Activated naive CD8-positive, alpha-beta T cell treated with anti-CD3 and anti-CD28 coated beads, Interleukin-2, amount 10 ng/mL, durations not matched to agents 7 days and 5 days (primary cell): ENCODE measurements at regions not wholly inside any gene's neighbourhood (a gene's known extent, or its start where the extent isn't known, plus 50 kb on each side); places are given as distances from the start of the nearest gene placed in this dataset.

Source experiments
- ATAC-seq: fragments of 150-1000 bp; cut with Tn5 transposase; one replicate; pipeline ENCODE4 v1.10.0; 2021; ENCODE audit warnings: low read depth, moderate library complexity
- POLR2A ChIA-PET: fragments of 350-600 bp; sonication (Branson Sonifier 250); formaldehyde crosslinking; loops from one replicate; lab custom pipeline; 2021; ENCODE audit warnings: antibody characterized with exemption; lab: Charles Lee
- DNase-seq: peaks from one replicate; pipeline ENCODE4 v3.0.0; 2021
- H3K27ac Mint-ChIP-seq: one replicate; pipeline ENCODE4 v1.8.0; 2022; ENCODE audit warnings: mild to moderate bottlenecking, mixed read lengths
- H3K27me3 Mint-ChIP-seq: one replicate; pipeline ENCODE4 v1.8.0; 2022; ENCODE audit warnings: mild to moderate bottlenecking, moderate library complexity, mixed read lengths
- H3K36me3 Mint-ChIP-seq: one replicate; pipeline ENCODE4 v1.8.0; 2021; ENCODE audit warnings: mild to moderate bottlenecking, mixed read lengths
- H3K4me1 Mint-ChIP-seq: one replicate; pipeline ENCODE4 v1.8.0; 2021; ENCODE audit warnings: mixed read lengths
- H3K4me3 Mint-ChIP-seq: one replicate; pipeline ENCODE4 v1.8.0; 2022; ENCODE audit warnings: mild to moderate bottlenecking, moderate library complexity, mixed read lengths
- H3K9me3 Mint-ChIP-seq: one replicate; pipeline ENCODE4 v1.8.0; 2021; ENCODE audit warnings: mixed read lengths

- Mint-ChIP-seq H3K27me3 (peaks cover 42% of the 10 kb centered on the region), H3K36me3 (no peaks in the 10 kb centered on the region), H3K4me1 (peaks cover 3% of the 10 kb centered on the region), H3K4me3 (no peak overlapping the region), H3K27ac (no peak overlapping the region), H3K9me3 (peaks cover 2% of the 10 kb centered on the region)
- POLR2A ChIA-PET: no interaction called here
- no peak for ATAC-seq
- no peak for DNase-seq
Observed at GRCh38 chr2:128401680-128402079, 83.0 kb upstream of the HS6ST1 start.

GRCh38 chr2:128402911-128403670 is 84.4 kb upstream of the HS6ST1 start:
- Mint-ChIP-seq H3K4me3 (no peak overlapping the region), H3K4me1 (peaks cover 3% of the 10 kb centered on the region), H3K9me3 (peaks cover 2% of the 10 kb centered on the region), H3K27ac (no peak overlapping the region), H3K27me3 (peaks cover 40% of the 10 kb centered on the region), H3K36me3 (no peaks in the 10 kb centered on the region)
- DNase-seq: no peak
- POLR2A ChIA-PET: no interaction called here
- ATAC-seq: no peak

- POLR2A ChIA-PET: no interaction called here
- Mint-ChIP-seq H3K36me3 (no peaks in the 10 kb centered on the region), H3K27ac (no peak overlapping the region), H3K4me3 (no peak overlapping the region), H3K9me3 (peaks cover 2% of the 10 kb centered on the region), H3K27me3 (peaks cover 36% of the 10 kb centered on the region), H3K4me1 (peaks cover 3% of the 10 kb centered on the region)
- ATAC-seq: no peak
- no peak for DNase-seq
Observed at GRCh38 chr2:128403814-128404708, 85.4 kb upstream of the HS6ST1 start.

GRCh38 chr2:128404709-128405466 is 86.2 kb upstream of the HS6ST1 start:
- Mint-ChIP-seq H3K27me3 (peaks cover 29% of the 10 kb centered on the region), H3K27ac (no peak overlapping the region), H3K4me3 (no peak overlapping the region)

GRCh38 chr2:128405467-128405900 is 86.8 kb upstream of the HS6ST1 start:
- H3K4me1 Mint-ChIP-seq: peaks cover under 1% of the 10 kb centered on the region
- ATAC-seq (no peak), DNase-seq (no peak)
- H3K27me3 Mint-ChIP-seq: peaks cover 26% of the 10 kb centered on the region
- POLR2A ChIA-PET: no interaction called here
- H3K4me3 Mint-ChIP-seq: no peak overlapping the region
- H3K9me3 Mint-ChIP-seq: peaks cover under 1% of the 10 kb centered on the region
- H3K36me3 Mint-ChIP-seq: no peaks in the 10 kb centered on the region
- H3K27ac Mint-ChIP-seq: no peak overlapping the region

More at GRCh38 chr2:128404709-128405466, 86.2 kb upstream of the HS6ST1 start:
- POLR2A ChIA-PET: no interaction called here
- peaks cover 2% of the 10 kb centered on the region for H3K4me1 Mint-ChIP-seq
- H3K9me3 Mint-ChIP-seq: peaks cover 2% of the 10 kb centered on the region
- H3K36me3 Mint-ChIP-seq: no peaks in the 10 kb centered on the region
- no peak for ATAC-seq
- DNase-seq: no peak

GRCh38 chr2:128405981-128406613 is 87.4 kb upstream of the HS6ST1 start:
- DNase-seq: no peak

GRCh38 chr2:128406736-128407554 is 88.3 kb upstream of the HS6ST1 start:
- no peaks in the 10 kb centered on the region for H3K9me3 Mint-ChIP-seq
- peaks cover 17% of the 10 kb centered on the region for H3K27me3 Mint-ChIP-seq
- H3K27ac Mint-ChIP-seq: no peak overlapping the region
- no peaks in the 10 kb centered on the region for H3K36me3 Mint-ChIP-seq
- ATAC-seq: no peak
- POLR2A ChIA-PET: no interaction called here
- no peak overlapping the region for H3K4me3 Mint-ChIP-seq
- no peaks in the 10 kb centered on the region for H3K4me1 Mint-ChIP-seq
- DNase-seq: no peak

More at GRCh38 chr2:128405981-128406613, 87.4 kb upstream of the HS6ST1 start:
- H3K9me3 Mint-ChIP-seq: no peaks in the 10 kb centered on the region
- POLR2A ChIA-PET: no interaction called here
- no peak for ATAC-seq
- H3K27me3 Mint-ChIP-seq: peaks cover 20% of the 10 kb centered on the region
- H3K36me3 Mint-ChIP-seq: no peaks in the 10 kb centered on the region
- no peaks in the 10 kb centered on the region for H3K4me1 Mint-ChIP-seq
- no peak overlapping the region for H3K4me3 Mint-ChIP-seq
- H3K27ac Mint-ChIP-seq: no peak overlapping the region

- Mint-ChIP-seq H3K9me3 (no peaks in the 10 kb centered on the region), H3K27ac (no peak overlapping the region), H3K36me3 (no peaks in the 10 kb centered on the region), H3K27me3 (peaks cover 9% of the 10 kb centered on the region), H3K4me3 (no peak overlapping the region), H3K4me1 (no peaks in the 10 kb centered on the region)
- ATAC-seq: no peak
- POLR2A ChIA-PET: no interaction called here
- DNase-seq: no peak
Observed at GRCh38 chr2:128408349-128409305, 90.0 kb upstream of the HS6ST1 start.

GRCh38 chr2:128409326-128410034 is 90.8 kb upstream of the HS6ST1 start:
- ATAC-seq: no peak

GRCh38 chr2:128410035-128410757 is 91.5 kb upstream of the HS6ST1 start:
- POLR2A ChIA-PET: no interaction called here
- Mint-ChIP-seq H3K4me3 (no peak overlapping the region), H3K27ac (no peak overlapping the region), H3K4me1 (no peaks in the 10 kb centered on the region), H3K27me3 (peaks cover 3% of the 10 kb centered on the region), H3K36me3 (no peaks in the 10 kb centered on the region), H3K9me3 (no peaks in the 10 kb centered on the region)
- ATAC-seq (no peak), DNase-seq (no peak)

More at GRCh38 chr2:128409326-128410034, 90.8 kb upstream of the HS6ST1 start:
- no peak overlapping the region for H3K4me3 Mint-ChIP-seq
- POLR2A ChIA-PET: no interaction called here
- H3K36me3 Mint-ChIP-seq: no peaks in the 10 kb centered on the region
- no peak for DNase-seq
- no peaks in the 10 kb centered on the region for H3K4me1 Mint-ChIP-seq
- H3K9me3 Mint-ChIP-seq: no peaks in the 10 kb centered on the region
- H3K27me3 Mint-ChIP-seq: peaks cover 3% of the 10 kb centered on the region
- H3K27ac Mint-ChIP-seq: no peak overlapping the region
